ENCODE measurements at regions not wholly inside any gene's neighbourhood (a gene's known extent, or its start where the extent isn't known, plus 50 kb on each side); places are given as distances from the start of the nearest gene placed in this dataset.

DNA sequence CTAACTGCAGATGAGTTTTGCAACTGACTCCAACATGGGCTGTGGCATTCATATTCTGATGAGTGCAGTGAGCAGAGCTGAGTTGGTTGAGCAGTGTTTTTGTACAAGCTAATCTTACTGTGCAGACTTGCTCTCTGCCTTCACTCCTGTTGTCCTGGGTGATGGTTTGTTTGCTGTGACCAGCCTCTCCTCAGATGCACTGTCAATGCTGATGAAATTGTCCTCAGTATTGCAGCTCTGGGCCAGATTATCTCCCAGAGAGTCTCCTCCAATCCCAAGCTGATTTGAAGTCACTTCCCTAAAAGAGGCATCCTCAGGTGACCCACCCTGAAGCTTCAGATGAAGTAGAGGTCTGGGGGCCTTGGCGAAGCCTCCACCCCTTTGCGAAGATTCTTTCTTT is 581.8 kb downstream of the ACTL7B start:
- no peak for DNase-seq
- Histone ChIP-seq H3K27ac (no peak overlapping the region), H3K4me3 (no peak overlapping the region), H3K9me3 (no peaks in the 10 kb centered on the region), H3K36me3 (no peaks in the 10 kb centered on the region), H3K27me3 (no peaks in the 10 kb centered on the region), H3K4me1 (peaks cover 0 to 5% (median 3%) of the 10 kb centered on the region in 4 donors)
- ATAC-seq = no peak
- TF ChIP-seq, protein P1, sequence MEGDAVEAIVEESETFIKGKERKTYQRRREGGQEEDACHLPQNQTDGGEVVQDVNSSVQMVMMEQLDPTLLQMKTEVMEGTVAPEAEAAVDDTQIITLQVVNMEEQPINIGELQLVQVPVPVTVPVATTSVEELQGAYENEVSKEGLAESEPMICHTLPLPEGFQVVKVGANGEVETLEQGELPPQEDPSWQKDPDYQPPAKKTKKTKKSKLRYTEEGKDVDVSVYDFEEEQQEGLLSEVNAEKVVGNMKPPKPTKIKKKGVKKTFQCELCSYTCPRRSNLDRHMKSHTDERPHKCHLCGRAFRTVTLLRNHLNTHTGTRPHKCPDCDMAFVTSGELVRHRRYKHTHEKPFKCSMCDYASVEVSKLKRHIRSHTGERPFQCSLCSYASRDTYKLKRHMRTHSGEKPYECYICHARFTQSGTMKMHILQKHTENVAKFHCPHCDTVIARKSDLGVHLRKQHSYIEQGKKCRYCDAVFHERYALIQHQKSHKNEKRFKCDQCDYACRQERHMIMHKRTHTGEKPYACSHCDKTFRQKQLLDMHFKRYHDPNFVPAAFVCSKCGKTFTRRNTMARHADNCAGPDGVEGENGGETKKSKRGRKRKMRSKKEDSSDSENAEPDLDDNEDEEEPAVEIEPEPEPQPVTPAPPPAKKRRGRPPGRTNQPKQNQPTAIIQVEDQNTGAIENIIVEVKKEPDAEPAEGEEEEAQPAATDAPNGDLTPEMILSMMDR (IDR thresholded peaks at IDR 0.05) = no peak
- TF ChIP-seq POLR2A (IDR thresholded peaks at IDR 0.05) = no peak
- intact Hi-C loops (cut with DNase I) = loop anchor here (10.0 kb wide), 1 partner anchor 789 kb away; the partner anchor contains the start of gene KLF4 (in 2 of the 2)
- WGBS (ENCODE audit: insufficient coverage, low coverage, low lambda C conversion rate, missing lambda C conversion rate) = 59% methylated on average over 2 of the region's 2 CpGs

DNA sequence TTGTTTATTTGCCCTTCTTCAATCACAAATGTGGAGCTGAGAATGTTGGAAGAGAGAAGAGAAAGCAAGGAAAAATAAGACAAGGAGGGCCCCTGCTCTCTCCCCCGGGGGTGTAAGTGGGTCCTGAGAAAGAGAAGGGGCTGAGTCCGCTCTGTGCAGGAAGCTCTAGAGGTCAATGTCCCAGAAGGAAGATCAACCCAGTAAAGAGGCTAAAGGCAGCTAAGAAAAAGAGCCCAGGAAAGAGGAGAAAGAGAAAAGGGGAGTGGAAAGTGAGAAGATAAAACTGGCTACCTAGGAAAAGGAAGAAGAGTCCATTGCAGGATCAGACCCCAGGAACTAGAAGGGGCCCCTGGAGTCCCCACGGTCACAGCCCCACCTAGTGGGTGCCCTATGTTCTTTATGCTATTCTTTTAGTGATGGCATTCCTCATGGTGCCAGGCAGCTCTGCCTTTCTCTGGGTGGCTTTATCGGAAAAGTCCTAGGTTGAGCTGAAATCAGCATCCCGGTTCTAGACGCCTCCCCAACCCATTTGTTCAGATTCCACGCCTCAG is 583.4 kb downstream of the ACTL7B start:
- Histone ChIP-seq H3K36me3 (no peaks in the 10 kb centered on the region), H3K9me3 (no peaks in the 10 kb centered on the region), H3K27me3 (no peaks in the 10 kb centered on the region), H3K27ac (peak overlapping the region; percentile 14 to 68 (median 50)), H3K4me3 (peak overlapping the region; percentile 30 to 48 (median 45)), H3K4me1 (peaks cover 0 to 5% (median 3%) of the 10 kb centered on the region in 4 donors)
- peak; percentile 63 to 69 (median 65) for DNase-seq
- TF ChIP-seq, protein P1 (IDR thresholded peaks at IDR 0.05) = peak; percentile 68 to 78 (median 73)
- no peak for TF ChIP-seq POLR2A (IDR thresholded peaks at IDR 0.05)
- WGBS (ENCODE audit: insufficient coverage, low coverage, low lambda C conversion rate, missing lambda C conversion rate) = 34% methylated on average over 4 of the region's 7 CpGs
- intact Hi-C loops (cut with DNase I) = loop anchor here (10.0 kb wide), 1 partner anchor 788 kb away; the partner anchor contains the start of gene KLF4 (in 2 of the 2)
- peak; percentile 95 to 97 (median 96) for ATAC-seq

DNA sequence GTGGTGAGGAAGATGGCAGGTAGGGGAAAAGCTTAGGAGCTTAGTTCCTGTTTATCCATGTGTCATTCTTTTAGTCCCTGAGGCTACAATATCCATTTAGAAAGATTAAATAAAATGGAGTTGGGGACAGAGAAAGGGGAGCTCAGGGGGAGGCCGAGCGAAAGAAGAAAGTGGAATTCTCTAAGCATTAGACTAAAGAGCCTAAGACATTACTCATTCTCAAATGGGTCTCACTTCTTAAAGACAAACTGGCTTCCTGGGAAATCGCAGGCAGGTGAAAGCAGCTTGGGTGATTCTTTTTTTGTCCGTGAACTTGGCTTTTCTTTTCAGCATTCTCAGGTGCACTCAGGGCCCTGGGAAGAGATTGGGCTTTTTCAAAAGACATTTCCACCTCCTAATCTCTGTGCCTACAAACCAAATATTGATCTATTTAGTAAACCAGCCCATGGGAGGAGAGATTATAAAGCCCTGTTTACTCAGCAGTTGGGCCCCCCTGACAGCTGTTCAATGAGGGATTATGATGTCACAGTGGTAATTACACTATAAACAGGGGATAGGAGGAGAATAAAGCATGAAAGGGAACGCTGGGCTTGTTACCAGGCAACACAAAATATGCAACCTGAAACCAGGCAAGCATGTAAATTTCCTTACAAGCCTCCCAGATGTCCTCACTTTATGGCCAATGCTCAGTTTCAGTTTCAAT is 584.0 kb downstream of the ACTL7B start:
- 40% methylated on average over 5 of the region's 5 CpGs for WGBS (ENCODE audit: insufficient coverage, low coverage, low lambda C conversion rate, missing lambda C conversion rate)
- ATAC-seq (peak; percentile 74 to 83 (median 77)), DNase-seq (no peak)
- no peaks in the 10 kb centered on the region for H3K9me3 ChIP-seq
- intact Hi-C loops (cut with DNase I) = loop anchor here (10.0 kb wide), 1 partner anchor 787 kb away; the partner anchor contains the start of gene KLF4 (in 2 of the 2)
- no peaks in the 10 kb centered on the region for H3K36me3 ChIP-seq
- no peak for TF ChIP-seq POLR2A (IDR thresholded peaks at IDR 0.05)
- TF ChIP-seq, protein P1 (IDR thresholded peaks at IDR 0.05) = no peak
- H3K4me1 ChIP-seq = peaks cover 0 to 5% (median 3%) of the 10 kb centered on the region in 4 donors
- H3K4me3 ChIP-seq = peak overlapping the region; percentile 30 to 48 (median 45)
- no peaks in the 10 kb centered on the region for H3K27me3 ChIP-seq
- peak overlapping the region; percentile 14 to 68 (median 50) for H3K27ac ChIP-seq

DNA sequence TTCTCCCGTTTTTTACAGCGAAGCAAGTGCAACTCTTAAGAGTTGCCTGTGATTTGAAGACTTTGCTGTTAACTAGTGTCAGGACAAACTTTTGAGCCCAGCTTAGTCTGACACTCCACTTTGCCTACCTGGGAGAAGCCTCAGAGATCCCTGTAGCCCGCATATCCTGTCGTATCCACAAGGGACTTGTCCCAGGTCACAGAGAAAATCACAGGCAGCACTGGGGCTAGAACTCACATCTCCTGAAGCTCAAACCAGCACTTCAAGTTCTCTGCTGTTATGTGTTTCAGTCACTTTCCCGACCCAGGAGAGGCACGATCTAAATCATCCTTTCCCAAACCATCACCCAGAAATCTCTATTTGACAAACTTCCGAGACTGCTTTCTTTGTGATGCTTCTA is 584.5 kb downstream of the ACTL7B start:
- no peaks in the 10 kb centered on the region for H3K9me3 ChIP-seq
- intact Hi-C loops (cut with DNase I) = loop anchor here (10.0 kb wide), 1 partner anchor 786 kb away; the partner anchor contains the start of gene KLF4 (in 2 of the 2)
- H3K27ac ChIP-seq = no peak overlapping the region
- WGBS (ENCODE audit: insufficient coverage, low coverage, low lambda C conversion rate, missing lambda C conversion rate) = 94% methylated on average over 7 of the region's 7 CpGs
- DNase-seq (no peak), ATAC-seq (no peak)
- no peaks in the 10 kb centered on the region for H3K27me3 ChIP-seq
- H3K4me3 ChIP-seq = no peak overlapping the region
- no peaks in the 10 kb centered on the region for H3K36me3 ChIP-seq
- H3K4me1 ChIP-seq = peaks cover 0 to 5% (median 3%) of the 10 kb centered on the region in 4 donors
- TF ChIP-seq, protein P1 (IDR thresholded peaks at IDR 0.05) = no peak

Measured in right lobe of liver (tissue), 6 donors.